ENCODE measurements at regions not wholly inside any gene's neighbourhood (a gene's known extent, or its start where the extent isn't known, plus 50 kb on each side); places are given as distances from the start of the nearest gene placed in this dataset.
"Not testable (repeated sequence)": the region's sequence is repeated elsewhere in the genome, so short reads cannot be mapped to it uniquely, and the experiment has no call there.

GRCh38 chr17:71029246-71029645 is 859.9 kb downstream of the KCNJ2 start:
- TF ChIP-seq ZNF274 (IDR thresholded peaks at IDR 0.05; ENCODE audit: low read depth, low read length), result no peak

GRCh38 chr17:71031286-71031685 is 862.0 kb downstream of the KCNJ2 start:
- H3K4me3 ChIP-seq (ENCODE audit: low read length), result not testable (repeated sequence)

More at GRCh38 chr17:71029246-71029645, 859.9 kb downstream of the KCNJ2 start:
- H3K4me3 ChIP-seq (ENCODE audit: low read length), result no peak overlapping the region

GRCh38 chr17:71032746-71033273 is 863.5 kb downstream of the KCNJ2 start:
- no peak overlapping the region for H3K4me3 ChIP-seq (ENCODE audit: low read length)
- TF ChIP-seq ZNF274 (IDR thresholded peaks at IDR 0.05; ENCODE audit: low read depth, low read length), result no peak

- no peak for TF ChIP-seq ZNF274 (IDR thresholded peaks at IDR 0.05; ENCODE audit: low read depth, low read length)
- H3K4me3 ChIP-seq (ENCODE audit: low read length), result no peak overlapping the region
Observed at GRCh38 chr17:71033336-71033735, 864.0 kb downstream of the KCNJ2 start.

GRCh38 chr17:71035226-71035625 is 865.9 kb downstream of the KCNJ2 start:
- no peak for TF ChIP-seq ZNF274 (IDR thresholded peaks at IDR 0.05; ENCODE audit: low read depth, low read length)
- no peak overlapping the region for H3K4me3 ChIP-seq (ENCODE audit: low read length)

- no peak overlapping the region for H3K4me3 ChIP-seq (ENCODE audit: low read length)
- no peak for TF ChIP-seq ZNF274 (IDR thresholded peaks at IDR 0.05; ENCODE audit: low read depth, low read length)
Observed at GRCh38 chr17:71037386-71037785, 868.1 kb downstream of the KCNJ2 start.

- TF ChIP-seq ZNF274 (IDR thresholded peaks at IDR 0.05; ENCODE audit: low read depth, low read length), result no peak
- no peak overlapping the region for H3K4me3 ChIP-seq (ENCODE audit: low read length)
Observed at GRCh38 chr17:71039391-71039790, 870.1 kb downstream of the KCNJ2 start.

GRCh38 chr17:71052971-71053370 is 883.6 kb downstream of the KCNJ2 start:
- no peak overlapping the region for H3K4me3 ChIP-seq (ENCODE audit: low read length)
- no peak for TF ChIP-seq ZNF274 (IDR thresholded peaks at IDR 0.05; ENCODE audit: low read depth, low read length)

- H3K4me3 ChIP-seq (ENCODE audit: low read length), result no peak overlapping the region
- no peak for TF ChIP-seq ZNF274 (IDR thresholded peaks at IDR 0.05; ENCODE audit: low read depth, low read length)
Observed at GRCh38 chr17:71055128-71055527, 885.8 kb downstream of the KCNJ2 start.

GRCh38 chr17:71057448-71057847 is 888.1 kb downstream of the KCNJ2 start:
- TF ChIP-seq ZNF274 (IDR thresholded peaks at IDR 0.05; ENCODE audit: low read depth, low read length), result no peak
- no peak overlapping the region for H3K4me3 ChIP-seq (ENCODE audit: low read length)

GRCh38 chr17:71057938-71058337 is 888.6 kb downstream of the KCNJ2 start:
- no peak overlapping the region for H3K4me3 ChIP-seq (ENCODE audit: low read length)
- TF ChIP-seq ZNF274 (IDR thresholded peaks at IDR 0.05; ENCODE audit: low read depth, low read length), result no peak

- H3K4me3 ChIP-seq (ENCODE audit: low read length), result no peak overlapping the region
- TF ChIP-seq ZNF274 (IDR thresholded peaks at IDR 0.05; ENCODE audit: low read depth, low read length), result no peak
Observed at GRCh38 chr17:71063127-71063526, 893.8 kb downstream of the KCNJ2 start.

GRCh38 chr17:71063559-71063958 is 894.2 kb downstream of the KCNJ2 start:
- TF ChIP-seq ZNF274 (IDR thresholded peaks at IDR 0.05; ENCODE audit: low read depth, low read length), result no peak
- no peak overlapping the region for H3K4me3 ChIP-seq (ENCODE audit: low read length)

- no peak for TF ChIP-seq ZNF274 (IDR thresholded peaks at IDR 0.05; ENCODE audit: low read depth, low read length)
- no peak overlapping the region for H3K4me3 ChIP-seq (ENCODE audit: low read length)
Observed at GRCh38 chr17:71067669-71068407, 898.5 kb downstream of the KCNJ2 start.

- no peak overlapping the region for H3K4me3 ChIP-seq (ENCODE audit: low read length)
- no peak for TF ChIP-seq ZNF274 (IDR thresholded peaks at IDR 0.05; ENCODE audit: low read depth, low read length)
Observed at GRCh38 chr17:71068408-71068750, 899.0 kb downstream of the KCNJ2 start.

GRCh38 chr17:71071041-71071440 is 901.7 kb downstream of the KCNJ2 start:
- H3K4me3 ChIP-seq (ENCODE audit: low read length), result no peak overlapping the region
- TF ChIP-seq ZNF274 (IDR thresholded peaks at IDR 0.05; ENCODE audit: low read depth, low read length), result no peak

Measured in GM08714 (cell line).